ENCODE measurements at regions not wholly inside any gene's neighbourhood (a gene's known extent, or its start where the extent isn't known, plus 50 kb on each side); places are given as distances from the start of the nearest gene placed in this dataset.

DNA sequence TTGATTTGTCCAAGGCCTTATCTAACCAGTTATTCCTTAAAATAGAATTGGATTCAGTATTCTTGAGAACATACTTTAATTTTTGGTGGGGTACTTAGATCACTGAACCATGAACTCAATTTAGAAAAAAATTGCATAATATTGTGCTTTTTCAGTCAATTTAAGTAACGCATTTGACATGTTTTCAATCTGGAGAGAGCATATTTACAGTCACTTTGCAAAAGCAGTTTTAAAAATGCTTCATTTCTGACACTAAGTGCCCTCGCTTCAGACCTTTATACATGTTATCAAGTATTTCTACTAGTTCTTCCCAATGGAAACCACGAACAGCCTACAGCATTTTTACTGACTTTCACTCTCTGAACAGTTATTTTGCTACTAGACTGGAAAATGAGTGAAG is 257.1 kb upstream of the NDST4 start:
- Histone ChIP-seq H4K20me1 (ENCODE audit: insufficient read depth, low read length, poor library complexity, severe bottlenecking) (no peaks in the 10 kb centered on the region), H3K27me3 (ENCODE audit: insufficient read depth, low read length, poor library complexity, severe bottlenecking) (no peaks in the 10 kb centered on the region), H3K4me3 (ENCODE audit: low read length, poor library complexity, severe bottlenecking) (no peak overlapping the region), H3K9me2 (replicated peaks; ENCODE audit: low read depth, low read length) (no peaks in the 10 kb centered on the region), H2AFZ (ENCODE audit: low read length) (no peak overlapping the region), H3K36me3 (ENCODE audit: insufficient read depth, low read length) (no peaks in the 10 kb centered on the region), H3F3A (ENCODE audit: low read depth) (no peaks in the 10 kb centered on the region), H3K79me2 (ENCODE audit: insufficient read depth, low read length) (no peaks in the 10 kb centered on the region), H3K9me3 (ENCODE audit: insufficient read depth, low read depth, low read length) (no peaks in the 10 kb centered on the region; the same call in 1 of the 2 replicates), H3K4me2 (ENCODE audit: low read depth, low read length, poor library complexity, severe bottlenecking) (no peak overlapping the region), H3K9ac (ENCODE audit: low read depth, low read length, poor library complexity, severe bottlenecking) (no peak overlapping the region), H3K4me1 (ENCODE audit: insufficient read depth, low read length, poor library complexity, severe bottlenecking) (no peaks in the 10 kb centered on the region)
- TF ChIP-seq EZH2phosphoT487 (IDR thresholded peaks at IDR 0.05; ENCODE audit: borderline replicate concordance): no peak
- no peak for TF ChIP-seq CTCF (conservative IDR thresholded peaks at IDR 0.05; ENCODE audit: low read length)

DNA sequence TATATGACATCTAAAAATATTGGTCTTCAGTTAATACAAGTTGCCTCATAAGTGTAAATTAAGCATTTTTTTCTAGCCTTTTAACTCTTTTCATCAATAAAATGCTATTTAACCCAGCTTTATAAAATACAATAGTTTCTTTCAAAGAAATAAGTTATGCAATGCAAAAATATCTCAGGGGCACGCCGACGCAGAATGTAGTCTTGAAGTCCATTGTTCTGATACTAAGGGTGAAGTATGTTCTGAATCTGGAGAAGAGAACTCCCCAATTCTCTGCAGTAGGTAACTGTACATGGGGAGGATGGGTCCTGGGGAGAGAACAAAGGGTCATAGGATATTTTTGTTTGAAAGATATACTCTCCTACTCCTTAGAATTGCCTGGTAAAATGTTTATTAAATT is 256.6 kb upstream of the NDST4 start:
- Histone ChIP-seq H3K9me3 (ENCODE audit: insufficient read depth, low read depth, low read length) (no peaks in the 10 kb centered on the region; the same call in 1 of the 2 replicates), H3K4me3 (ENCODE audit: low read length, poor library complexity, severe bottlenecking) (no peak overlapping the region), H3K4me2 (ENCODE audit: low read depth, low read length, poor library complexity, severe bottlenecking) (no peak overlapping the region), H3K4me1 (ENCODE audit: insufficient read depth, low read length, poor library complexity, severe bottlenecking) (no peaks in the 10 kb centered on the region), H3K27me3 (ENCODE audit: insufficient read depth, low read length, poor library complexity, severe bottlenecking) (no peaks in the 10 kb centered on the region), H3K79me2 (ENCODE audit: insufficient read depth, low read length) (no peaks in the 10 kb centered on the region), H3K9ac (ENCODE audit: low read depth, low read length, poor library complexity, severe bottlenecking) (no peak overlapping the region), H3F3A (ENCODE audit: low read depth) (no peaks in the 10 kb centered on the region), H3K9me2 (replicated peaks; ENCODE audit: low read depth, low read length) (no peaks in the 10 kb centered on the region), H2AFZ (ENCODE audit: low read length) (no peak overlapping the region), H4K20me1 (ENCODE audit: insufficient read depth, low read length, poor library complexity, severe bottlenecking) (no peaks in the 10 kb centered on the region), H3K36me3 (ENCODE audit: insufficient read depth, low read length) (no peaks in the 10 kb centered on the region)
- TF ChIP-seq EZH2phosphoT487 (IDR thresholded peaks at IDR 0.05; ENCODE audit: borderline replicate concordance) (no peak), CTCF (conservative IDR thresholded peaks at IDR 0.05; ENCODE audit: low read length) (no peak)

DNA sequence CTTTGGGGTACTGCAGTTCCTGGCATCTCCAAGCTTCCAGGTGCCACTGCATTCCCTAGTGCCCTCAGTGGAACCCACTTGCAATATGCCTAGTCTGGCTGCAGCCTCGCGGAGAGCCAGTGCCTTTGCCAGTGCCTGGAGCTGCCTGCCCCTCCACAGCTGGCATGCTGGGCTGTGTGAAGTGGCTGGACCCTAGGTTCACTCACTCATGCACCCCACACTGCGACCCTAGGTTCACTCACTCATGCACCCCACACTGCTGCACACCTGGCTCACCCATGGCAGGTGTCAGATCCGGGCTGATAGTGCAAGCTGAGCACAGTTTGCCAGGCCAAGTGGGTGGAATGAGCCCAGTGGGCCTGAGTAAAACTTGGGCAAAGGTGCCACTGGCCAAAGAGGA is 253.0 kb upstream of the NDST4 start:
- Histone ChIP-seq H3K4me2 (ENCODE audit: low read depth, low read length, poor library complexity, severe bottlenecking) (no peak overlapping the region), H3F3A (ENCODE audit: low read depth) (no peaks in the 10 kb centered on the region), H2AFZ (ENCODE audit: low read length) (no peak overlapping the region), H3K9ac (ENCODE audit: low read depth, low read length, poor library complexity, severe bottlenecking) (no peak overlapping the region), H3K27me3 (ENCODE audit: insufficient read depth, low read length, poor library complexity, severe bottlenecking) (no peaks in the 10 kb centered on the region), H3K4me1 (ENCODE audit: insufficient read depth, low read length, poor library complexity, severe bottlenecking) (no peaks in the 10 kb centered on the region), H3K4me3 (ENCODE audit: low read length, poor library complexity, severe bottlenecking) (no peak overlapping the region), H3K9me2 (replicated peaks; ENCODE audit: low read depth, low read length) (no peaks in the 10 kb centered on the region), H3K79me2 (ENCODE audit: insufficient read depth, low read length) (no peaks in the 10 kb centered on the region), H4K20me1 (ENCODE audit: insufficient read depth, low read length, poor library complexity, severe bottlenecking) (no peaks in the 10 kb centered on the region), H3K36me3 (ENCODE audit: insufficient read depth, low read length) (no peaks in the 10 kb centered on the region), H3K9me3 (ENCODE audit: insufficient read depth, low read depth, low read length) (no peaks in the 10 kb centered on the region; the same call in 1 of the 2 replicates)
- TF ChIP-seq CTCF (conservative IDR thresholded peaks at IDR 0.05; ENCODE audit: low read length): no peak
- no peak for TF ChIP-seq EZH2phosphoT487 (IDR thresholded peaks at IDR 0.05; ENCODE audit: borderline replicate concordance)
